H1 (cell line): ENCODE measurements at regions not wholly inside any gene's neighbourhood (a gene's known extent, or its start where the extent isn't known, plus 50 kb on each side); places are given as distances from the start of the nearest gene placed in this dataset.
A peak's percentile ranks its signal among the peaks of the same experiment; 100 is the strongest.

Experiments
- CTCF ChIA-PET: fragments of 300-600 bp; sonication (Branson Sonifier 250); formaldehyde crosslinking; loops from one replicate; lab custom pipeline; 2021; ENCODE audit not compliant: partially characterized antibody; lab: Charles Lee
- POLR2A ChIA-PET: fragments of 300-600 bp; sonication (Branson Sonifier 250); formaldehyde crosslinking; loops from one replicate; lab custom pipeline; 2021; ENCODE audit warnings: inconsistent platforms; ENCODE audit not compliant: partially characterized antibody; lab: Charles Lee
- DNase-seq, 2 experiments: peaks; one replicate each; pipeline versions ENCODE4 v3.0.0 to v3.0.0-alpha.2; 2010 to 2022; ENCODE audit warnings: low spot score in 2 of 2, low read depth in 1 of 2, mixed read lengths in 1 of 2
- FAIRE-seq: peaks from 2 replicates; lab custom pipeline; 2011; peaks lifted over from hg19 to GRCh38; lab: Jason Lieb, UNC
- H2AFZ ChIP-seq: 2 replicates; pipeline ENCODE4 v1.8.1; 2012; ENCODE audit warnings: low read length, inconsistent platforms
- H2AK5ac ChIP-seq: 2 replicates; pipeline ENCODE4 v1.6.1; 2013; ENCODE audit warnings: low read depth, low read length
- H2BK120ac ChIP-seq: replicated peaks from 2 replicates; pipeline ENCODE3; 2013; ENCODE audit warnings: low read depth, low read length, inconsistent platforms
- H2BK12ac ChIP-seq: 2 replicates; pipeline ENCODE4 v1.6.1; 2013; ENCODE audit warnings: low read depth, low read length
- H2BK15ac ChIP-seq: 2 replicates; pipeline ENCODE4 v1.6.1; 2013; ENCODE audit warnings: low read length
- H2BK20ac ChIP-seq: 2 replicates; pipeline ENCODE4 v1.6.1; 2013; ENCODE audit warnings: low read length
- H2BK5ac ChIP-seq: 2 replicates; pipeline ENCODE4 v1.6.1; 2013; ENCODE audit warnings: low read depth, low read length
- H3K14ac ChIP-seq: 2 replicates; pipeline ENCODE4 v1.6.1; 2013; ENCODE audit warnings: inconsistent platforms; ENCODE audit not compliant: insufficient read length
- H3K18ac ChIP-seq: 2 replicates; pipeline ENCODE4 v1.6.1; 2013; ENCODE audit warnings: low read length; ENCODE audit errors: extremely low read depth
- H3K23ac ChIP-seq: 2 replicates; pipeline ENCODE4 v1.6.1; 2013; ENCODE audit warnings: inconsistent platforms; ENCODE audit not compliant: insufficient read length
- H3K23me2 ChIP-seq: 2 replicates; pipeline ENCODE4 v1.6.1; 2013; ENCODE audit warnings: low read depth, low read length
- H3K27ac ChIP-seq: 2 replicates; pipeline ENCODE4 v1.6.1; 2011; ENCODE audit warnings: low read depth, low read length, inconsistent platforms
- H3K27me3 ChIP-seq, 4 experiments: replicated peaks in 1 of 4; 1 replicate in 1 of 4; 2 replicates in 3 of 4; pipeline versions ENCODE4 v1.6.1 to v1.8.1; 2011 to 2013; ENCODE audit warnings: low read length in 3 of 4, mild to moderate bottlenecking in 3 of 4, inconsistent platforms in 2 of 4, mixed read lengths in 2 of 4, moderate library complexity in 1 of 4; ENCODE audit not compliant: control insufficient read depth in 3 of 4, insufficient read depth in 3 of 4; ENCODE audit errors: extremely low read depth in 1 of 4
- H3K36me3 ChIP-seq, 4 experiments: 2 replicates each; pipeline versions ENCODE4 v1.6.1 to v1.8.1; 2011 to 2013; ENCODE audit warnings: mild to moderate bottlenecking in 4 of 4, low read length in 3 of 4, moderate library complexity in 2 of 4, control low read depth in 1 of 4, inconsistent platforms in 1 of 4; ENCODE audit not compliant: insufficient read depth in 4 of 4, control insufficient read depth in 2 of 4
- H3K4ac ChIP-seq: replicated peaks from 2 replicates; pipeline ENCODE3; 2013; ENCODE audit warnings: low read length, low read depth, mixed read lengths, inconsistent platforms; ENCODE audit not compliant: insufficient read length
- H3K4me1 ChIP-seq, 4 experiments: replicated peaks in 1 of 4; 1 replicate in 1 of 4; 2 replicates in 3 of 4; pipeline versions ENCODE4 v1.6.1 to v1.8.1; 2011 to 2013; ENCODE audit warnings: low read length in 3 of 4, inconsistent platforms in 2 of 4, mixed read lengths in 1 of 4; ENCODE audit not compliant: insufficient read depth in 4 of 4, control insufficient read depth in 3 of 4
- H3K4me2 ChIP-seq, 2 experiments: 2 replicates each; pipeline versions ENCODE4 v1.6.1 to v1.8.1; 2011 to 2013; ENCODE audit warnings: low read depth in 2 of 2, low read length in 2 of 2, control low read depth in 1 of 2, inconsistent platforms in 1 of 2, mild to moderate bottlenecking in 1 of 2; ENCODE audit not compliant: insufficient read depth in 1 of 2
- H3K4me3 ChIP-seq, 4 experiments: fragments of 200-600, 300-600 bp in 1 of 4; sonication (generic), shearing (Covaris generic), sonication (Bioruptor Twin) in 1 of 4; 2 replicates each; pipeline versions ENCODE4 v1.5.1 to v1.8.1; 2011 to 2016; ENCODE audit warnings: low read length in 4 of 4, low read depth in 3 of 4, control low read depth in 2 of 4, inconsistent platforms in 2 of 4, mild to moderate bottlenecking in 2 of 4, mixed read lengths in 1 of 4, moderate library complexity in 1 of 4; ENCODE audit not compliant: insufficient read depth in 2 of 4; ENCODE audit errors: extremely low read depth in 1 of 4
- H3K56ac ChIP-seq: replicated peaks from 2 replicates; pipeline ENCODE3; 2013; ENCODE audit warnings: low read depth, mild to moderate bottlenecking, mixed read lengths, low read length, inconsistent platforms; ENCODE audit not compliant: insufficient read length
- H3K79me1 ChIP-seq: 2 replicates; pipeline ENCODE4 v1.6.1; 2013; ENCODE audit warnings: low read depth, low read length, control low read depth
- H3K79me2 ChIP-seq, 2 experiments: 2 replicates each; pipeline versions ENCODE4 v1.6.1 to v1.8.1; 2012 to 2013; ENCODE audit warnings: low read length in 2 of 2, mild to moderate bottlenecking in 2 of 2, inconsistent platforms in 1 of 2; ENCODE audit not compliant: insufficient read depth in 2 of 2, control insufficient read depth in 1 of 2
- H3K9ac ChIP-seq, 4 experiments: replicated peaks in 1 of 4; 1 replicate in 1 of 4; 2 replicates in 3 of 4; pipeline versions ENCODE4 v1.6.1 to v1.8.1; 2011 to 2013; ENCODE audit warnings: low read depth in 3 of 4, low read length in 3 of 4, control low read depth in 2 of 4, mild to moderate bottlenecking in 2 of 4, moderate library complexity in 2 of 4, inconsistent platforms in 1 of 4; ENCODE audit errors: extremely low read depth in 1 of 4
- H3K9me3 ChIP-seq, 2 experiments: 2 replicates each; pipeline versions ENCODE4 v1.6.1 to v1.8.1; 2012 to 2013; ENCODE audit warnings: mild to moderate bottlenecking in 2 of 2, moderate library complexity in 2 of 2, control low read depth in 1 of 2, inconsistent platforms in 1 of 2, low read depth in 1 of 2, low read length in 1 of 2, mixed read lengths in 1 of 2; ENCODE audit not compliant: insufficient read depth in 2 of 2
- H4K20me1 ChIP-seq, 2 experiments: replicated peaks in 1 of 2; 2 replicates each; pipeline versions ENCODE3 to v1.8.1; 2011 to 2013; ENCODE audit warnings: inconsistent platforms in 2 of 2, low read length in 2 of 2, mild to moderate bottlenecking in 1 of 2; ENCODE audit not compliant: insufficient read depth in 2 of 2, control insufficient read depth in 1 of 2
- H4K5ac ChIP-seq: 2 replicates; pipeline ENCODE4 v1.6.1; 2013; ENCODE audit warnings: low read length, low read depth, mixed read lengths, inconsistent platforms; ENCODE audit not compliant: insufficient read length
- H4K8ac ChIP-seq: 2 replicates; pipeline ENCODE4 v1.8.0; 2013; ENCODE audit warnings: mild to moderate bottlenecking, moderate library complexity, low read length, inconsistent platforms; ENCODE audit not compliant: insufficient read depth; ENCODE audit errors: extremely low read depth
- H4K91ac ChIP-seq: replicated peaks from 2 replicates; pipeline ENCODE3; 2013; ENCODE audit warnings: low read length, mixed read lengths, inconsistent platforms; ENCODE audit not compliant: insufficient read length
- CREB1 ChIP-seq: IDR thresholded peaks from 2 replicates; pipeline ENCODE4 v1.6.1; 2012; ENCODE audit warnings: inconsistent platforms
- GABPA ChIP-seq: IDR thresholded peaks from 2 replicates; pipeline ENCODE4 v1.6.1; 2011; ENCODE audit warnings: mild to moderate bottlenecking, low read length, moderate library complexity, borderline replicate concordance; ENCODE audit not compliant: insufficient read depth
- HDAC2 ChIP-seq, 2 experiments: fragments of 300-600 bp in 1 of 2; sonication (generic) in 1 of 2; IDR thresholded peaks; 2 replicates each; pipeline ENCODE4 v1.6.1; 2011 to 2012; ENCODE audit warnings: low read depth in 2 of 2, low read length in 2 of 2, mild to moderate bottlenecking in 2 of 2, moderate library complexity in 2 of 2, borderline replicate concordance in 1 of 2, inconsistent platforms in 1 of 2
- POLR2A ChIP-seq, 2 experiments: IDR thresholded peaks; 1 replicate in 1 of 2; 2 replicates in 1 of 2; pipeline ENCODE4 v1.6.1; 2011; ENCODE audit warnings: low read depth in 2 of 2, low read length in 2 of 2, mild to moderate bottlenecking in 2 of 2; ENCODE audit errors: control extremely low read depth in 1 of 2
- POLR2AphosphoS5 ChIP-seq: IDR thresholded peaks from 2 replicates; pipeline ENCODE4 v1.6.1; 2011; ENCODE audit warnings: low read depth, low read length
- RFX5 ChIP-seq: IDR thresholded peaks from 2 replicates; pipeline ENCODE4 v1.6.1; 2011; ENCODE audit warnings: low read depth, low read length, improper control_type of control experiment, borderline replicate concordance
- SIN3A ChIP-seq, 2 experiments: IDR thresholded peaks in 1 of 2; conservative IDR thresholded peaks in 1 of 2; 2 replicates each; pipeline ENCODE4 v1.6.1; 2011 to 2012; ENCODE audit warnings: low read length in 2 of 2, improper control_type of control experiment in 1 of 2, low read depth in 1 of 2, mild to moderate bottlenecking in 1 of 2
- TAF1 ChIP-seq: IDR thresholded peaks from 2 replicates; pipeline ENCODE4 v1.6.1; 2011; ENCODE audit warnings: mild to moderate bottlenecking, low read depth, low read length
- WGBS, 2 experiments: shearing (Covaris generic) in 1 of 2; methylation state at CpG; one replicate each; pipeline versions ENCODE4 v1.1.6 to v1.1.7; 2013 to 2015; ENCODE audit warnings: low lambda C conversion rate in 2 of 2, mixed read lengths in 2 of 2, inconsistent platforms in 1 of 2, low coverage in 1 of 2, missing lambda C conversion rate in 1 of 2; ENCODE audit not compliant: insufficient replicate concordance in 2 of 2, insufficient coverage in 1 of 2, insufficient read length in 1 of 2; ENCODE audit errors: extremely low coverage in 1 of 2, missing lambda C conversion rate in 1 of 2; 5-methylcytosine and 5-hydroxymethylcytosine counted together
- TF ChIP-seq, protein P1 (sequence below): IDR thresholded peaks from 2 replicates; pipeline ENCODE4 v1.6.1; 2011; ENCODE audit warnings: low read length, improper control_type of control experiment
- TF ChIP-seq, protein P2 (sequence below): IDR thresholded peaks from 2 replicates; pipeline ENCODE4 v1.6.1; 2012; ENCODE audit warnings: inconsistent platforms

DNA sequence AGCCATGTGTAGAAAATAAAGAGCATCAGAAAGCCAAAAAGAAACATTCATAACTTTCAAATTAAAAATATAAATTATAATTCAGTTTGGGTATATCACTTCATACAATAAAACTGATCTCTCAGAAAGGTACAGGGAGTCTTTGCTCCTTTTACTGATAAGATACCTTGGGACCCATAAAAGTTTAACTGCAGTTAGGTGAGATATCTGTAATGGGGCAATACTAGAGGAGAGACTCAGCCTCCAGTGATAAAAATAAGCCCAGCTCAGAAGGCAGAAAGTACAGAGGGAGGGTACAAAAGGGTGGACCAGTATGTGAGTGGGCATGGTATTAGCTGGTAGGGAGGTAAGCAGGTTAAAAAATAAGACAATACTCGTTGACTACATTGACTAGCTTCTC lies 180.9 kb upstream of the AGTR2 start:
- Histone ChIP-seq H3K79me2 (no peaks in the 10 kb centered on the region), H3K23me2 (no peaks in the 10 kb centered on the region), H2AFZ (no peak overlapping the region), H2BK12ac (no peak overlapping the region), H3K9me3 (no peaks in the 10 kb centered on the region), H3K18ac (no peak overlapping the region), H3K23ac (no peak overlapping the region), H3K14ac (no peak overlapping the region), H3K4me3 (no peak overlapping the region), H3K79me1 (no peaks in the 10 kb centered on the region), H3K27me3 (no peaks in the 10 kb centered on the region), H4K91ac (no peak overlapping the region), H4K5ac (no peak overlapping the region), H2BK120ac (no peak overlapping the region), H2BK15ac (no peak overlapping the region), H2AK5ac (no peak overlapping the region), H3K4ac (no peak overlapping the region), H3K4me1 (peaks cover 0 to 3% (median 2%) of the 10 kb centered on the region in 4 experiments; a peak in 4 of 7 replicates), H3K36me3 (no peaks in the 10 kb centered on the region), H4K20me1 (no peaks in the 10 kb centered on the region), H2BK20ac (no peak overlapping the region), H2BK5ac (no peak overlapping the region), H4K8ac (no peak overlapping the region), H3K9ac (no peak overlapping the region), H3K4me2 (no peak overlapping the region), H3K27ac (no peak overlapping the region), H3K56ac (no peak overlapping the region)
- no peak for TF ChIP-seq RFX5
- TF ChIP-seq, protein P1, sequence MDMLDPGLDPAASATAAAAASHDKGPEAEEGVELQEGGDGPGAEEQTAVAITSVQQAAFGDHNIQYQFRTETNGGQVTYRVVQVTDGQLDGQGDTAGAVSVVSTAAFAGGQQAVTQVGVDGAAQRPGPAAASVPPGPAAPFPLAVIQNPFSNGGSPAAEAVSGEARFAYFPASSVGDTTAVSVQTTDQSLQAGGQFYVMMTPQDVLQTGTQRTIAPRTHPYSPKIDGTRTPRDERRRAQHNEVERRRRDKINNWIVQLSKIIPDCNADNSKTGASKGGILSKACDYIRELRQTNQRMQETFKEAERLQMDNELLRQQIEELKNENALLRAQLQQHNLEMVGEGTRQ: no peak
- TF ChIP-seq GABPA: no peak
- no peak for TF ChIP-seq TAF1
- TF ChIP-seq CREB1: no peak
- no peak for TF ChIP-seq POLR2AphosphoS5
- no peak for TF ChIP-seq POLR2A (IDR thresholded peaks at IDR 0.05; ENCODE audit: control extremely low read depth in 1 of 2, low read depth in 2 of 2, low read length in 2 of 2)
- TF ChIP-seq, protein P2, sequence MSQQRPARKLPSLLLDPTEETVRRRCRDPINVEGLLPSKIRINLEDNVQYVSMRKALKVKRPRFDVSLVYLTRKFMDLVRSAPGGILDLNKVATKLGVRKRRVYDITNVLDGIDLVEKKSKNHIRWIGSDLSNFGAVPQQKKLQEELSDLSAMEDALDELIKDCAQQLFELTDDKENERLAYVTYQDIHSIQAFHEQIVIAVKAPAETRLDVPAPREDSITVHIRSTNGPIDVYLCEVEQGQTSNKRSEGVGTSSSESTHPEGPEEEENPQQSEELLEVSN: no peak
- TF ChIP-seq SIN3A (conservative IDR thresholded peaks at IDR 0.05 in 1 of 2, IDR thresholded peaks at IDR 0.05 in 1 of 2; ENCODE audit: low read depth in 1 of 2, low read length in 2 of 2): no peak
- TF ChIP-seq HDAC2 (IDR thresholded peaks at IDR 0.05; ENCODE audit: borderline replicate concordance in 1 of 2, low read depth in 2 of 2, low read length in 2 of 2): no peak
- ChIA-PET CTCF (interaction anchor here (1.0 to 2.6 kb wide), 8 partner anchors 15 to 220 kb away, joined by 3 to 12 read pairs (median 5); no protein-coding TSS in a partner anchor), POLR2A (no interaction called here)
- FAIRE-seq (peak; percentile 24), DNase-seq (no peak)
- WGBS, 2 experiments: 50% methylated on average over 1 of the region's 1 CpG; no CpG with 5 or more reads in 1 of the 2 experiments
